Activated CD8-positive, alpha-beta T cell treated with anti-CD3 and anti-CD28 coated beads for 36 hours (primary cell): ENCODE measurements at regions not wholly inside any gene's neighbourhood (a gene's known extent, or its start where the extent isn't known, plus 50 kb on each side); places are given as distances from the start of the nearest gene placed in this dataset.

Experiments used
- ATAC-seq: fragments of 200-7000 bp; cut with Tn5 transposase; one replicate; pipeline ENCODE4 v1.10.0; 2021; ENCODE audit warnings: mild to moderate bottlenecking, moderate library complexity
- CTCF ChIA-PET: fragments of 350-600 bp; sonication (Branson Sonifier 250); formaldehyde crosslinking; loops from one replicate; lab custom pipeline; 2021; ENCODE audit warnings: antibody characterized with exemption; lab: Charles Lee
- POLR2A ChIA-PET: fragments of 350-600 bp; sonication (Branson Sonifier 250); formaldehyde crosslinking; loops from one replicate; lab custom pipeline; 2021; ENCODE audit warnings: antibody characterized with exemption; lab: Charles Lee
- DNase-seq: peaks from one replicate; pipeline ENCODE4 v3.0.0-alpha.2; 2020
- H3K27ac Mint-ChIP-seq: one replicate; pipeline ENCODE4 v1.8.0; 2021; ENCODE audit warnings: mild to moderate bottlenecking, mixed read lengths
- H3K27me3 Mint-ChIP-seq: one replicate; pipeline ENCODE4 v1.8.0; 2021; ENCODE audit warnings: mixed read lengths
- H3K36me3 Mint-ChIP-seq: one replicate; pipeline ENCODE4 v1.8.0; 2021; ENCODE audit warnings: low read depth, mixed read lengths
- H3K4me1 Mint-ChIP-seq: one replicate; pipeline ENCODE4 v1.8.0; 2021; ENCODE audit warnings: low read depth, mixed read lengths
- H3K4me3 Mint-ChIP-seq: one replicate; pipeline ENCODE4 v1.8.0; 2021; ENCODE audit warnings: mild to moderate bottlenecking, moderate library complexity, mixed read lengths
- H3K9me3 Mint-ChIP-seq: one replicate; pipeline ENCODE4 v1.8.0; 2021; ENCODE audit warnings: mixed read lengths
- intact Hi-C: fragments of 100-400 bp; cut with micrococcal nuclease; formaldehyde crosslinking; loops from one replicate; pipeline ENCODE4 v1.10.0; 2022
- TF ChIP-seq, protein P1 (sequence below): fragments of 200-600 bp; IDR thresholded peaks from one replicate; pipeline ENCODE4 v1.8.0; 2022; ENCODE audit warnings: antibody characterized with exemption, mild to moderate bottlenecking

DNA sequence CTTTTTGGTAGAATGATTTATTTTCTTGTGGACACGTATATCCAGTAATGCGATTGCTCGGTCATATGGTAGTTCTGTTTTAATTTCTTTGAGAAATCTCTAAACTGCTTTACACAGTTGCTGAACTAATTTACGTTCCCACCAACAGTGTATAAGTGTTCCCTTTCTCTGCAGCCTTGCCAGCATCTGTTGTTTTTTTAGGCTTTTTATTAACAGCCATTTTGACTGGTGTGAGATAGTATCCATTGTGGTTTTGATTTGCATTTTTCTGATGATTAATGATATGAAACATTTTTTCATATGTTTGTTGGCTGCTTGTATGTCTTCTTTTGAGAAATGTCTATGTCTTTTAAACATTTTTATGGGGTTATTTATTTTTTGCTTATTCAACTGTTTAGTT is 196.7 kb downstream of the MOXD1 start:
- intact Hi-C loops = no loop called here
- ChIA-PET CTCF (no interaction called here), POLR2A (no interaction called here)
- no peak for DNase-seq
- H3K4me1 Mint-ChIP-seq = no peaks in the 10 kb centered on the region
- TF ChIP-seq, protein P1, sequence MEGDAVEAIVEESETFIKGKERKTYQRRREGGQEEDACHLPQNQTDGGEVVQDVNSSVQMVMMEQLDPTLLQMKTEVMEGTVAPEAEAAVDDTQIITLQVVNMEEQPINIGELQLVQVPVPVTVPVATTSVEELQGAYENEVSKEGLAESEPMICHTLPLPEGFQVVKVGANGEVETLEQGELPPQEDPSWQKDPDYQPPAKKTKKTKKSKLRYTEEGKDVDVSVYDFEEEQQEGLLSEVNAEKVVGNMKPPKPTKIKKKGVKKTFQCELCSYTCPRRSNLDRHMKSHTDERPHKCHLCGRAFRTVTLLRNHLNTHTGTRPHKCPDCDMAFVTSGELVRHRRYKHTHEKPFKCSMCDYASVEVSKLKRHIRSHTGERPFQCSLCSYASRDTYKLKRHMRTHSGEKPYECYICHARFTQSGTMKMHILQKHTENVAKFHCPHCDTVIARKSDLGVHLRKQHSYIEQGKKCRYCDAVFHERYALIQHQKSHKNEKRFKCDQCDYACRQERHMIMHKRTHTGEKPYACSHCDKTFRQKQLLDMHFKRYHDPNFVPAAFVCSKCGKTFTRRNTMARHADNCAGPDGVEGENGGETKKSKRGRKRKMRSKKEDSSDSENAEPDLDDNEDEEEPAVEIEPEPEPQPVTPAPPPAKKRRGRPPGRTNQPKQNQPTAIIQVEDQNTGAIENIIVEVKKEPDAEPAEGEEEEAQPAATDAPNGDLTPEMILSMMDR = no peak
- no peaks in the 10 kb centered on the region for H3K36me3 Mint-ChIP-seq
- H3K27me3 Mint-ChIP-seq = peaks cover 2% of the 10 kb centered on the region
- H3K4me3 Mint-ChIP-seq = no peak overlapping the region
- no peak for ATAC-seq
- H3K9me3 Mint-ChIP-seq = no peaks in the 10 kb centered on the region
- no peak overlapping the region for H3K27ac Mint-ChIP-seq

DNA sequence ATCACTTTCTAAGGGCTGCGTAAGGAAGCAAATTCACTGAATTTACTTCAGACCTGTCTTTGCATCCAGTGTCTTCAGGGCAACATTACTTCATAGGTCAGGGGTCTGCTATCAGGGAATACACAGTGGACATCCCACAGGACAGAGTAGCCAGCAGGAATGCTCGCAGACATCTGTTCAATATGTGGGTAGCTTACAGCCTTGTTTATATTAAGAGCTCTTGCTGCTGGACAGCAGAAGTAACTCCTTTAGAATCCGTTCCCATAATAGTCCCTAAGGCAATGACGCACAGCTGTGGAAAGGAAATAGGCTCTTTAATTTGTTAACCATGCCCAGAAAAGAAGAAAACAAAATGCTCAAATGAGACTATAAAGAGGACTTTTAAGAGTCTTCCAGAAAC is 198.7 kb downstream of the MOXD1 start:
- Mint-ChIP-seq H3K4me1 (no peaks in the 10 kb centered on the region), H3K36me3 (no peaks in the 10 kb centered on the region), H3K4me3 (no peak overlapping the region), H3K9me3 (no peaks in the 10 kb centered on the region), H3K27ac (no peak overlapping the region), H3K27me3 (no peaks in the 10 kb centered on the region)
- ChIA-PET CTCF (no interaction called here), POLR2A (no interaction called here)
- intact Hi-C loops = no loop called here
- DNase-seq (no peak), ATAC-seq (no peak)
- TF ChIP-seq, protein P1 = no peak

DNA sequence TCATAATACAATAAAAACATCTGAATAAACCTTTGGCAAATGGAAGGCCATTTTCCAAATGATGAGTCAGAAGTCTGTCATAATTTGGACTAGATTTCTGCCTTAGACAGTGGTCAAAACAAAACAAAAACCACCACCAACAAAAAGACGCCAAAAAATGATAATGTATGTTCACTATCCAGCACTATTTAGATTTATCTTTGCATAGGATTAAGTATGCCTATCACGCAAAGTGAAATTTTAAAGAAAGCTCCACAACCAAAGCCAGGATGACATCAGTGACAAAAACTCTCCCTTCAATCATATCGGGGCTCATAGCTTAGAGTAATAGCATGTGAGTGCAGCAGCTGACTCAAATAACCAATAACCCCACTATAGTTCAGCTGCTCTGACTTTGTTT is 201.9 kb downstream of the MOXD1 start:
- intact Hi-C loops = no loop called here
- POLR2A ChIA-PET = no interaction called here
- no peaks in the 10 kb centered on the region for H3K27me3 Mint-ChIP-seq
- TF ChIP-seq, protein P1 = no peak
- H3K36me3 Mint-ChIP-seq = no peaks in the 10 kb centered on the region
- no peaks in the 10 kb centered on the region for H3K4me1 Mint-ChIP-seq
- ATAC-seq (no peak), DNase-seq (no peak)
- no peaks in the 10 kb centered on the region for H3K9me3 Mint-ChIP-seq
- H3K4me3 Mint-ChIP-seq = no peak overlapping the region
- CTCF ChIA-PET = interaction anchor here (1.0 kb wide), 1 partner anchor 81 kb away, joined by 5 read pairs; no protein-coding TSS in a partner anchor
- no peak overlapping the region for H3K27ac Mint-ChIP-seq

DNA sequence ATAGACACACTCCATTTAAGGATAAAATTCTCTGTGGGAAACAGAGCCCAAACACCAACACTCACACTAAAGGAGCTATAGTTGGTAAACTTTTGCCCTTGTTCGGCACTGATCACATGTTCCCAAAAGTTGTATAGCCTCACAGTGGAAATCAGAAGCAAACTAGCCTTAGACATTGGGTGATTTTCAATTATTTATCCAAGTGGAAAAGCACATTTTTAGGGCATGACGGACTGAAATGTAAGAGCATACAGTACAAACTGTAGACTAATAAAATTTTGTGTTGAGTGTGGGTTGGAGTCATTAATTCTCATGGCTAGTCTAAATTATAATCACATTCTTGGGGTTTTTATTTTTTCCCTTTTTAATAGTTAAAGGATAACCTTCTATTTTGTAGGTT is 202.4 kb downstream of the MOXD1 start:
- ATAC-seq = no peak
- Mint-ChIP-seq H3K36me3 (no peaks in the 10 kb centered on the region), H3K9me3 (no peaks in the 10 kb centered on the region), H3K27me3 (no peaks in the 10 kb centered on the region), H3K27ac (no peak overlapping the region), H3K4me3 (no peak overlapping the region), H3K4me1 (no peaks in the 10 kb centered on the region)
- ChIA-PET CTCF (no interaction called here), POLR2A (no interaction called here)
- TF ChIP-seq, protein P1 = no peak
- intact Hi-C loops = no loop called here
- DNase-seq = no peak

DNA sequence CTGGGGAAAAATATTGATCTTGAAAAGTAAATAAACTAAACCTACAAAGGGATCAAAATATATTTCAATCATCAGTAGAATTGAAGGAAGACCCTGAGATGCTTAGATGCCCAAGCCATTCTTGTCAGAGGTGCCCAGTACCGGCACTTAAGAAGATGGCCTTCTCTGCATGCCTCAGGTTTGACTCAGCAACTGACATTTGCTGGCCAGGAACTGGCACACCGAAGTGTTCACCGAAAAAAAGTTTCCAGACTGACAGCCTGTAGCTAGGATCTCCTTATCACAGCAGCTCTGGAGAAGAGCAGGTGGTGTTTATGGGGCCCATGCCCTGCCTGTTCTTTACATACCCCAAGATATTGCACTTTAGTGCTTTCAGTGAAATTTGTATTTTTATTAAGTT is 203.2 kb downstream of the MOXD1 start:
- ChIA-PET CTCF (no interaction called here), POLR2A (no interaction called here)
- H3K4me3 Mint-ChIP-seq = no peak overlapping the region
- ATAC-seq (no peak), DNase-seq (no peak)
- H3K4me1 Mint-ChIP-seq = no peaks in the 10 kb centered on the region
- no peaks in the 10 kb centered on the region for H3K27me3 Mint-ChIP-seq
- TF ChIP-seq, protein P1 = no peak
- no peaks in the 10 kb centered on the region for H3K36me3 Mint-ChIP-seq
- no peak overlapping the region for H3K27ac Mint-ChIP-seq
- H3K9me3 Mint-ChIP-seq = no peaks in the 10 kb centered on the region
- intact Hi-C loops = no loop called here
